Gastrocnemius medialis (tissue), 4 donors: ENCODE measurements at regions not wholly inside any gene's neighbourhood (a gene's known extent, or its start where the extent isn't known, plus 50 kb on each side); places are given as distances from the start of the nearest gene placed in this dataset.

Experiments used
- CTCF ChIP-seq, 5 experiments: fragments of 450-650 bp in 3 of 5; fragments of 200-600 bp in 2 of 5; sonication (generic) in 2 of 5; IDR thresholded peaks in 4 of 5; conservative IDR thresholded peaks in 1 of 5; 1 replicate in 4 of 5; 2 replicates in 1 of 5; pipeline ENCODE4 v1.5.1; 2016 to 2019; ENCODE audit warnings: antibody characterized with exemption in 5 of 5, mild to moderate bottlenecking in 3 of 5, moderate library complexity in 3 of 5
- POLR2A ChIP-seq, 2 donors: fragments of 450-650 bp; IDR thresholded peaks; one replicate each; pipeline ENCODE4 v1.6.1; 2017; ENCODE audit warnings: antibody characterized with exemption in 2 of 2, mild to moderate bottlenecking in 2 of 2, moderate library complexity in 2 of 2

DNA sequence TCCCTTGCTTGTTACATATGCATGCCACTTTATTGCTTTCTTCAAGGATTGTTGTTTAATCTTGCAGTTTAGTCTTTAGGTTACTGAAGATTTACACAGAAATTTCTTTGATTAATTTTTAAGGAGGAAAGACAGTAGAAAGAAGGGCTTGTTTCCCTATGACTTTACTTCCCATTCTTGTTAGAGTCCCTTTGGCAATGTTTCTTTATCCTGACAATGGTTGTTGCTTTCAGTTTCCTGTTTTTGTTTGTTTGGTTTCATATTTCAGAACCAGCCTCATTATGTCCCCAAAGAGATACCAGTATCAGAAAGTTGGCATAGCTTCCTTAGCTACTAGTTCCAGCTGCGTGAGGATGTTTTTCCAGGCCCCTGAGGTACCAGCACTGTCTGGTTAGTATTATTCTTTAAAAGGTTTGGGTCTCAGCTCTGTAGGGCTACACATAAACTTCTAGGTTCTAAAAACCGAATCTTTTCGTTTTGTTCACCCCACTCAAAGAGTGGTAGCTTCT lies 61.3 kb upstream of the UNC5C start:
- TF ChIP-seq CTCF (IDR thresholded peaks at IDR 0.05 in 4 of 5, conservative IDR thresholded peaks at IDR 0.05 in 1 of 5) (no peak), POLR2A (IDR thresholded peaks at IDR 0.05) (no peak)
